ENCODE measurements at regions not wholly inside any gene's neighbourhood (a gene's known extent, or its start where the extent isn't known, plus 50 kb on each side); places are given as distances from the start of the nearest gene placed in this dataset.

- DNase-seq (ENCODE audit: low spot score): no peak
These were observed 96.1 kb downstream of the ARL4A start for GRCh38 chr7:12783421-12784095.

- DNase-seq (ENCODE audit: low spot score): no peak
These were observed 98.0 kb downstream of the ARL4A start for GRCh38 chr7:12785473-12785872.

- no peak for DNase-seq (ENCODE audit: low spot score)
These were observed 99.1 kb downstream of the ARL4A start for GRCh38 chr7:12786494-12786893.

- DNase-seq (ENCODE audit: low spot score): no peak
These were observed 100.7 kb downstream of the ARL4A start for GRCh38 chr7:12788171-12788570.

- DNase-seq (ENCODE audit: low spot score): no peak
These were observed 101.2 kb downstream of the ARL4A start for GRCh38 chr7:12788591-12788990.

- no peak for DNase-seq (ENCODE audit: low spot score)
These were observed 107.4 kb downstream of the ARL4A start for GRCh38 chr7:12794722-12795302.

- DNase-seq (ENCODE audit: low spot score): no peak
These were observed 109.1 kb downstream of the ARL4A start for GRCh38 chr7:12796397-12797127.

GRCh38 chr7:12800486-12800885 lies 113.1 kb downstream of the ARL4A start:
- no peak for DNase-seq (ENCODE audit: low spot score)

- peak; percentile 96 for DNase-seq (ENCODE audit: low spot score)
These were observed 113.7 kb downstream of the ARL4A start for GRCh38 chr7:12801107-12801506.

- DNase-seq (ENCODE audit: low spot score): peak; percentile 88
These were observed 114.6 kb downstream of the ARL4A start for GRCh38 chr7:12802070-12802469.

- no peak for DNase-seq (ENCODE audit: low spot score)
These were observed 116.1 kb downstream of the ARL4A start for GRCh38 chr7:12803542-12803941.

- no peak for DNase-seq (ENCODE audit: low spot score)
These were observed 118.1 kb downstream of the ARL4A start for GRCh38 chr7:12805518-12805928.

GRCh38 chr7:12805957-12806356 lies 118.5 kb downstream of the ARL4A start:
- no peak for DNase-seq (ENCODE audit: low spot score)

- no peak for DNase-seq (ENCODE audit: low spot score)
These were observed 122.0 kb downstream of the ARL4A start for GRCh38 chr7:12809476-12809875.

- DNase-seq (ENCODE audit: low spot score): no peak
These were observed 124.7 kb downstream of the ARL4A start for GRCh38 chr7:12812111-12812510.

- DNase-seq (ENCODE audit: low spot score): no peak
These were observed 126.7 kb downstream of the ARL4A start for GRCh38 chr7:12814107-12814506.

GRCh38 chr7:12814828-12815227 lies 127.4 kb downstream of the ARL4A start:
- no peak for DNase-seq (ENCODE audit: low spot score)

- DNase-seq (ENCODE audit: low spot score): no peak
These were observed 128.0 kb downstream of the ARL4A start for GRCh38 chr7:12815426-12815825.

GRCh38 chr7:12815871-12816270 lies 128.4 kb downstream of the ARL4A start:
- DNase-seq (ENCODE audit: low spot score): no peak

GRCh38 chr7:12820777-12821176 lies 133.3 kb downstream of the ARL4A start:
- DNase-seq (ENCODE audit: low spot score): no peak

- no peak for DNase-seq (ENCODE audit: low spot score)
These were observed 134.3 kb downstream of the ARL4A start for GRCh38 chr7:12821746-12822145.

GRCh38 chr7:12826079-12826478 lies 138.6 kb downstream of the ARL4A start:
- no peak for DNase-seq (ENCODE audit: low spot score)

GRCh38 chr7:12827219-12827821 lies 139.9 kb downstream of the ARL4A start:
- DNase-seq (ENCODE audit: low spot score): no peak

Data from HT-29 (cell line).